ENCODE measurements at regions not wholly inside any gene's neighbourhood (a gene's known extent, or its start where the extent isn't known, plus 50 kb on each side); places are given as distances from the start of the nearest gene placed in this dataset.

- no peak for DNase-seq
Measured at GRCh38 chr16:85561248-85562092, 51.7 kb upstream of the GSE1 start.

GRCh38 chr16:85562093-85562786 lies 50.9 kb upstream of the GSE1 start:
- no peak for DNase-seq

- no peak for DNase-seq
Measured at GRCh38 chr16:85563034-85563433, 50.1 kb upstream of the GSE1 start.

All from amygdala (tissue), 56 donors.